ENCODE measurements at regions not wholly inside any gene's neighbourhood (a gene's known extent, or its start where the extent isn't known, plus 50 kb on each side); places are given as distances from the start of the nearest gene placed in this dataset.
A peak's percentile ranks its signal among the peaks of the same experiment; 100 is the strongest.

DNA sequence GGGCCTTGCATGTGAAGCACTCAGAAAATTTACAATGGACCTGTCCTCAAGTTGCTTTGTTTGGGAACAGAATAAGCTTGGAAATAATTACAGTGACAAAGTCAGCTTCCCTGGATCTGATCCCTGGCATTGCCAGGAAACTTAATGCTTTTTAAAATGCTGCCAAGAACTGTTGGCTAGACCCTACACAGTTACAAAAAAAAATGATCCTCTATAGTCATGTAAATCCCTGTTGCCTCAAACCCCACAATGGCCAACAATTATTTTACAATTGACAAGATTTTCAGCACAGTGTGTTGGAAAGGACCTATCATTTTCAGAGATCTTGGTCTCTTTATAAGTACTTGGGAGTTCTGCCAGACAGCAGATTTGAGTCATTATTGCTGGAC is 470.4 kb upstream of the ACVR2A start:
- Histone ChIP-seq H3K4me2 (ENCODE audit: low read length) (no peak overlapping the region), H3K4me3 (ENCODE audit: low read length) (no peak overlapping the region), H3K27me3 (ENCODE audit: control insufficient read depth, insufficient read depth, low read length) (no peaks in the 10 kb centered on the region), H3K9ac (ENCODE audit: low read depth, low read length) (no peak overlapping the region), H3K9me3 (replicated peaks; ENCODE audit: low read length) (no peaks in the 10 kb centered on the region), H3K36me3 (ENCODE audit: insufficient read depth, low read length) (no peaks in the 10 kb centered on the region), H3K4me1 (ENCODE audit: control insufficient read depth, insufficient read depth, low read length) (no peaks in the 10 kb centered on the region)

DNA sequence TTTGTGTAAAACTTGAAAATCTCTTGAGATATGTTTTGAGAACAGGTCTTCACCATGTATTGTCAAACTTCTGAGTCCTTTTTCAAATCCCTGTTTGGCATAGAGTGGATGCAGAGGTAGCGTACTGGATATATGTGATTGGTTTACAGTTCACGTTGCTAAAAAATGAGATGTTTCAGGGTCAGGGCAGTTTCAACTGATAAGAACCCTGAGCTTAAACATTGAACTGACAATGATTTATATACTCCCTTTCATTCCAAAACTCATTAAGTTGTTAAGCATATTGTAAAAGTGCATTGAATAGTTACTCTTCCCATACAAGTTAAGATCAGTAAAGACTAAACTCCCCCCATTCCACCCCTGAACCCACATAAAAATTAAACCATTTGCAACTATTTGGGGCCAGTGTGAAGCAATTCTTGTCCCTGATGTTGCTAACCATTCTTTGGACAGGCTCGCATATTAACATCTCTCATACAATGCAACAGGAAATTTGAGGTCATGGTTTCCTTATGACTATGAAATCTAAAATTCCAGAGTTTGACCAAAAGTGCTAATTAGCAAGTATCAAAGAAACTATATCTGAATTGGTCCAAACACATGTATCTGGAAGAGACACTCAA is 470.9 kb upstream of the ACVR2A start:
- Histone ChIP-seq H3K4me3 (ENCODE audit: low read length) (no peak overlapping the region), H3K9ac (ENCODE audit: low read depth, low read length) (no peak overlapping the region), H3K4me1 (ENCODE audit: control insufficient read depth, insufficient read depth, low read length) (no peaks in the 10 kb centered on the region), H3K27me3 (ENCODE audit: control insufficient read depth, insufficient read depth, low read length) (no peaks in the 10 kb centered on the region), H3K36me3 (ENCODE audit: insufficient read depth, low read length) (no peaks in the 10 kb centered on the region), H3K4me2 (ENCODE audit: low read length) (no peak overlapping the region), H3K9me3 (replicated peaks; ENCODE audit: low read length) (no peaks in the 10 kb centered on the region)

DNA sequence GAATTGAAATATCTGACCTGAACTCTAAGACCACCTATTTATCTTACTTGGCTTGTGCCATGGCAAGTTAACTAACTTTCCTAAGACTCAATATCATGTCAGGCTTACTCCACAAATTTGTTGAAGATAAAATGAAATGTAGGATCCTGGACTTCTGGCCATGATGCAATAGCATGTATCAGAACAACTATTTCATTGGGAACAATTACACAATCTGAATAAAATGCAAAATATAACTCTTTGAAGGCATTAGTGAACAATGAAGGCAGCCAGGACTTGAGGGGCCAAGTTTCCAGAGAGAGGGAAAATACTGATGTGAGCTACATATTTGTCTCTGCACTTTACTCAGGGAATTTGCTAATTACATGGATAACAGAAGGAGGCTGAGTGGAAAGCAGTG is 476.5 kb upstream of the ACVR2A start:
- Histone ChIP-seq H3K9ac (ENCODE audit: low read depth, low read length) (no peak overlapping the region), H3K9me3 (replicated peaks; ENCODE audit: low read length) (no peaks in the 10 kb centered on the region)

DNA sequence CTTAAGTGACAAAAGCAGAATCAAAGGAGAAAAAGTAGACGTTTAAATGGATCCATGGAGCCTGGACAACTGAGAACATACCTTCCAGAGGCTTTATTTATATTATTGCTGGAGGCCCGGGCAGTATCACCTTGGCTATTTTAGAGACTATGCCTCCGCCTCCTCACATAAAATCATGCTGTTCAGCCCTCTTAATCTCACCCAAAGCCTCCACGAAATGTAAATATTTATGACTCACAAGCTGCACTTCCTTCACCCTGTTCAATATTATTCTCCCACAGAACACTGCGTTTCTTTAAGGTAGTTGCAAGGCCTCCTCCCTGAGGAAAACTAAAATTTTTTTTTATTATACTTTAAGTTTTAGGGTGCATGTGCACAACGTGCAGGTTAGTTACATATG is 478.6 kb upstream of the ACVR2A start:
- Histone ChIP-seq H3K9me3 (replicated peaks; ENCODE audit: low read length) (no peaks in the 10 kb centered on the region), H3K4me1 (ENCODE audit: control insufficient read depth, insufficient read depth, low read length) (peaks cover 11% of the 10 kb centered on the region), H3K9ac (ENCODE audit: low read depth, low read length) (no peak overlapping the region), H3K36me3 (ENCODE audit: insufficient read depth, low read length) (no peaks in the 10 kb centered on the region), H3K4me2 (ENCODE audit: low read length) (no peak overlapping the region), H3K4me3 (ENCODE audit: low read length) (no peak overlapping the region), H3K27me3 (ENCODE audit: control insufficient read depth, insufficient read depth, low read length) (no peaks in the 10 kb centered on the region)

More for the DNA sequence above, 476.5 kb upstream of the ACVR2A start:
- no peak overlapping the region for H3K4me2 ChIP-seq (ENCODE audit: low read length)
- H3K27me3 ChIP-seq (ENCODE audit: control insufficient read depth, insufficient read depth, low read length), result no peaks in the 10 kb centered on the region
- H3K36me3 ChIP-seq (ENCODE audit: insufficient read depth, low read length), result no peaks in the 10 kb centered on the region
- H3K4me1 ChIP-seq (ENCODE audit: control insufficient read depth, insufficient read depth, low read length), result peaks cover 11% of the 10 kb centered on the region
- H3K4me3 ChIP-seq (ENCODE audit: low read length), result no peak overlapping the region

DNA sequence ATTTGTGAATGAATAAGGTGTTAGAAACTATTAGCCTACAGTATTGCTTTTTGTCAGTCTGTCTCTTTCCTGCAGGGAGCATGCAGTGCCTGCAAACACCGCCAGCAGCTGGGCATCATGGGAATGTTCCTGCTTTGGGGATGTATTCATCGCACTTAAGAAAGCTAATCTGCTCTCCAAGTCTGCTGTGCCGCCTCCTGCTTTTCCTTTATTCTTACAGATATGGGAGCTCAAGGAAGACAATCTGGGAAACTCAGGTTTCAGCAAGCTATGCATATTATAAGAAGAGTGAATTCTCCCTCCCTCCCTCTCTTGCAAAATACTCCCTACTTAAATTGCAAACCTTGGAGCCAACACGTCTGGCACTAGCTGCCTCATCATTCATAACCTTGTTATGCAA is 479.2 kb upstream of the ACVR2A start:
- no peak overlapping the region for H3K4me2 ChIP-seq (ENCODE audit: low read length)
- no peaks in the 10 kb centered on the region for H3K27me3 ChIP-seq (ENCODE audit: control insufficient read depth, insufficient read depth, low read length)
- peaks cover 11% of the 10 kb centered on the region for H3K4me1 ChIP-seq (ENCODE audit: control insufficient read depth, insufficient read depth, low read length)
- H3K9me3 ChIP-seq (replicated peaks; ENCODE audit: low read length), result no peaks in the 10 kb centered on the region
- no peak overlapping the region for H3K9ac ChIP-seq (ENCODE audit: low read depth, low read length)
- H3K36me3 ChIP-seq (ENCODE audit: insufficient read depth, low read length), result no peaks in the 10 kb centered on the region
- no peak overlapping the region for H3K4me3 ChIP-seq (ENCODE audit: low read length)

DNA sequence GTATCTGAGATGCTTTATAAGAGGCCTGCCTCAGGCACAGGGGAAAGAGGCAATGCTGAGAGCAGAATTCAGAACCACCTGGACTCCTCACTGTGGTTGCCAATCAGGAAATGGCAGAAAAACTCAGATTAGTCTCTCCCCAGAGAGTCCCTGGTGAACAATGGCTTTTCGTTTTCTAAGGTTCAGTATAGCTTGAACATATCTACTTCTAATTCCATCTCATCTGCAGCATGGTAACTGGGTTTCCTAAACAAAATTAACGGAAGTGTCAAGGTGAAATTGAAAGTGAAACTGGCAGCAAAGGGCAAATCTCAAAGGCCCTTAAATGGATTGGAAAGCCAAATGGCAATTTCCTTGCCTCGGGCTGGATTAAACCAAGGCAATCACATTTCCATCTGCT is 480.2 kb upstream of the ACVR2A start:
- Histone ChIP-seq H3K27me3 (ENCODE audit: control insufficient read depth, insufficient read depth, low read length) (no peaks in the 10 kb centered on the region), H3K9ac (ENCODE audit: low read depth, low read length) (peak overlapping the region; percentile 6), H3K36me3 (ENCODE audit: insufficient read depth, low read length) (no peaks in the 10 kb centered on the region), H3K4me1 (ENCODE audit: control insufficient read depth, insufficient read depth, low read length) (peaks cover 11% of the 10 kb centered on the region), H3K9me3 (replicated peaks; ENCODE audit: low read length) (no peaks in the 10 kb centered on the region), H3K4me3 (ENCODE audit: low read length) (peak overlapping the region; percentile 36), H3K4me2 (ENCODE audit: low read length) (peak overlapping the region; percentile 62)

DNA sequence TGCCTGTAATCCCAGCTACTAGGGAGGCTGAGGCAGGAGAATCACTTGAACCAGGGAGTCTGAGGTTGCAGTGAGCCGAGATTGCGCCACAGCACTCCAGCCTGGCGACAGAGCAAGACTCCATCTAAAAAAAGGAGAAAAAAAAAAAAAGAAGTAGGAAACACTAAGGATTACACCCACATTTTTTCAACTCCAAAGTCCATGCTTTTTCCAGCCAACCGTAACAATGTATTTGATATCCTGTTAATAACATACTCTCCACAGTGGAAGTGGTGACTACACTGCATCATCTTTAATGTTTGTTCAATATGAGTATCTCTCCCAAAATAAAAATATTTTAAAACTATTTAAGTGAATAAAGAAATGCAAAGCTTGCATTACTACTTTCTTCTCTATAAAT is 481.6 kb upstream of the ACVR2A start:
- H3K9ac ChIP-seq (ENCODE audit: low read depth, low read length), result no peak overlapping the region
- H3K36me3 ChIP-seq (ENCODE audit: insufficient read depth, low read length), result no peaks in the 10 kb centered on the region
- H3K4me2 ChIP-seq (ENCODE audit: low read length), result no peak overlapping the region
- H3K4me1 ChIP-seq (ENCODE audit: control insufficient read depth, insufficient read depth, low read length), result peaks cover 11% of the 10 kb centered on the region
- no peaks in the 10 kb centered on the region for H3K9me3 ChIP-seq (replicated peaks; ENCODE audit: low read length)
- H3K4me3 ChIP-seq (ENCODE audit: low read length), result no peak overlapping the region
- no peaks in the 10 kb centered on the region for H3K27me3 ChIP-seq (ENCODE audit: control insufficient read depth, insufficient read depth, low read length)

DNA sequence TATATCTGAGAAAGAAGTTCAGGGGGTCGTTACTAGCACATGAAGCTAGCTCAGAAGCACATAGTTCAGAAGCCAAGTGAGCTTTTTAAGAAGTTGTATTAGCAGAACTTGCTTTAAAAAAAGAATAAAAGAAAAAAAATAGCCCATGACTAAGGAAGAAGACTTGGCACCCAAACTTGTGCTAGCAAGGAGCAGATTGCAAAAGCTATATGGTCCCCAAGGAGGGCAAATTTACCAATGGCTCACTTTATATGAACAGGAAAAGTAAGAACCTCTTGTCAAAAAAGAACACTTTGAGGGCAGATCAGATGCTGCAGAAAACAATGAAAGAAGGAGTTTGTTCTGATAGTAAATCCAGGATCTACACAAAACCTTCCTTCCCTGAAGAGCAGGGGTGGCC is 486.5 kb upstream of the ACVR2A start:
- H3K9ac ChIP-seq (ENCODE audit: low read depth, low read length), result no peak overlapping the region
- no peak overlapping the region for H3K4me2 ChIP-seq (ENCODE audit: low read length)
- H3K4me3 ChIP-seq (ENCODE audit: low read length), result no peak overlapping the region
- no peaks in the 10 kb centered on the region for H3K4me1 ChIP-seq (ENCODE audit: control insufficient read depth, insufficient read depth, low read length)
- no peaks in the 10 kb centered on the region for H3K9me3 ChIP-seq (replicated peaks; ENCODE audit: low read length)
- H3K36me3 ChIP-seq (ENCODE audit: insufficient read depth, low read length), result no peaks in the 10 kb centered on the region
- H3K27me3 ChIP-seq (ENCODE audit: control insufficient read depth, insufficient read depth, low read length), result no peaks in the 10 kb centered on the region

DNA sequence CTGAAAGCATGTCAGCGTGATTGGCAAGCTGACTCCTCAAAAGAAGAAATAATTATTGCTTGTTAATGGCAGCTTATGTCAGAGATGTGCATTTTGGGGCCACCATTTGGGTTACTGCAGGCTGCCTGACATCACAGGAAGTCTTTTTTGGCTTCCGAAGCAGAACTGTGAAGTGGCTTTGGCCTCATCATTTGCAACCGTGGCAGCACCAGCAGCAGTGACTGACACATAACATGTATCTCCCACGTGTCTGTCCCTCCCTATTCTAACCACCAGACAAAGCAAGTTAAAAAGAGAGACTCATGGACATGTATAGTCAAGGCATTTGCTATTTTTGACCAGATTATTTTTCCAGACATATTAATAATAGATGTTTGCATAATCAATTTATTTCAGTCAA is 488.7 kb upstream of the ACVR2A start:
- no peak overlapping the region for H3K4me2 ChIP-seq (ENCODE audit: low read length)
- no peaks in the 10 kb centered on the region for H3K27me3 ChIP-seq (ENCODE audit: control insufficient read depth, insufficient read depth, low read length)
- no peaks in the 10 kb centered on the region for H3K4me1 ChIP-seq (ENCODE audit: control insufficient read depth, insufficient read depth, low read length)
- no peak overlapping the region for H3K4me3 ChIP-seq (ENCODE audit: low read length)
- no peak overlapping the region for H3K9ac ChIP-seq (ENCODE audit: low read depth, low read length)
- H3K36me3 ChIP-seq (ENCODE audit: insufficient read depth, low read length), result no peaks in the 10 kb centered on the region
- no peaks in the 10 kb centered on the region for H3K9me3 ChIP-seq (replicated peaks; ENCODE audit: low read length)

DNA sequence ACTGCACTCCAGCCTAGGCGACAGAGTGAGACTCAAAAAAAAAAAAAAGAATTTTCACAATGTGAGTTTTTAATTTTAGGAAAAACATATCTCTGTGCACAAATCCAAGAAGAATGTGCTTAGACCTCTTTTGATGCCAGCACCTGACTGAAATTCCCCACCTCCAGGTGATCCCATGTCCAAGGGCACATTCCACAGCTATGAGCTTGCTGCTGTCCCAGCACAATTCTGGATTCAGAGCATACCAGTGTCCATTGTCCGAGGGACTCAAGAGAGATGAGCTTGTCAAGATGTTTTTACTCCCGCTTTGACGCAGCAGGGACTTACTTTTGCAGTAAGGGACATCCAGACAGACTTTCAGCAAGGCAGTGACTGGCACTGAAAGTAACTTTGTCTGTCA is 489.1 kb upstream of the ACVR2A start:
- Histone ChIP-seq H3K27me3 (ENCODE audit: control insufficient read depth, insufficient read depth, low read length) (no peaks in the 10 kb centered on the region), H3K4me3 (ENCODE audit: low read length) (no peak overlapping the region), H3K9me3 (replicated peaks; ENCODE audit: low read length) (no peaks in the 10 kb centered on the region), H3K9ac (ENCODE audit: low read depth, low read length) (no peak overlapping the region), H3K4me2 (ENCODE audit: low read length) (no peak overlapping the region), H3K36me3 (ENCODE audit: insufficient read depth, low read length) (no peaks in the 10 kb centered on the region), H3K4me1 (ENCODE audit: control insufficient read depth, insufficient read depth, low read length) (no peaks in the 10 kb centered on the region)

DNA sequence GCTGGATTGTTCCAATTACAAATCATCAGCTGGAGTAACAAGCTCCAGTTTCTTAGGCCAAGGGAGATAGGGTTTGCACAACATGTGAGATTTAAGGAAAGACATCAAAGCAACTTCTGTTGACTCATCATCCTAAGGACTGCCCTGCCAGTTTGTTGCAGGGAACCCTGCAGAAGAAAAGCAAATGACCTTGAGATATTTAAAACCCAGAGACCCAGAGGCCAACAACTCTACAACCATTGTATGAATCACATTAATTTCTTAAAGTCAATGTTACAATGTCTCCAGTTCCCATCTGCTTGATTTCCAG is 491.8 kb upstream of the ACVR2A start:
- Histone ChIP-seq H3K27me3 (ENCODE audit: control insufficient read depth, insufficient read depth, low read length) (no peaks in the 10 kb centered on the region), H3K9me3 (replicated peaks; ENCODE audit: low read length) (no peaks in the 10 kb centered on the region), H3K4me3 (ENCODE audit: low read length) (no peak overlapping the region), H3K9ac (ENCODE audit: low read depth, low read length) (no peak overlapping the region), H3K36me3 (ENCODE audit: insufficient read depth, low read length) (no peaks in the 10 kb centered on the region), H3K4me1 (ENCODE audit: control insufficient read depth, insufficient read depth, low read length) (no peaks in the 10 kb centered on the region), H3K4me2 (ENCODE audit: low read length) (no peak overlapping the region)

DNA sequence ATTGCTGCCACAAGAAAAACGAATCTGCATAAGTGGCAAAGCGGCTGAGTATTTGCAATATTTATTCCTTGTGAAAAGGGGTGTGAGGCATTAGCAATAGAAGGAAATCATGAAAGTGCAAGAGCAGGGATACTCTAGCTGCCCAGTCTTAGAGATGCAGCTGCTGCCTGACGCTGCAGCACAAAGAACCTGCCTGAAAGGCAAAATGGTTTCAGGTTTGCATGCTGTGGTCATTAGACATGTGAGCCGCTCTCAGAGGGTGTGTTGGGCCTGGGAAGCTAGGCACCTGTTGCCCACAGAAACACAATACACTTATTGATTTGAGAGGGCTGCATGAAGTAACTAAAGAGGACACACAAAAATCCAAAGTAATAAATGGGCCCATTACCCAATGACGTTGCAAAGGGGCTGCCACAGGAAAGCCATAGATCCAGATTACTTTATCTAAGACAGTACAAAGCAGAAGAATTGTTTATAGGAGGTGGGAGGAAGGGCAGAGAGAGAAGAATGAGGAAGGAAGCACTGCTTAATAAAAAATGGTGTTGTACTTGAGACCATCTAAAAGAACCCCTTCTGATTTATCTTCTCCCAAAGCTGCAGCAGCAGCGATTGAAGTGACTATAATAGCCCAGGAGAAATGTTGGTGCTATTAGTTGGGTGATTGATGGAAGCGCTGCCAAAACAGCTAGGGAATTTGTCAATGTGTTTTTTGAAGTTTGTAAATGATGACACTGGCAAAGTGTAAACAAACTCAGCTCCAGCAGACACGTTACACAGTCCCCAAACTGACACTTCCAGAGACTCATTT is 492.4 kb upstream of the ACVR2A start:
- Histone ChIP-seq H3K36me3 (ENCODE audit: insufficient read depth, low read length) (no peaks in the 10 kb centered on the region), H3K4me3 (ENCODE audit: low read length) (no peak overlapping the region), H3K9me3 (replicated peaks; ENCODE audit: low read length) (no peaks in the 10 kb centered on the region), H3K27me3 (ENCODE audit: control insufficient read depth, insufficient read depth, low read length) (no peaks in the 10 kb centered on the region), H3K4me1 (ENCODE audit: control insufficient read depth, insufficient read depth, low read length) (no peaks in the 10 kb centered on the region), H3K4me2 (ENCODE audit: low read length) (no peak overlapping the region), H3K9ac (ENCODE audit: low read depth, low read length) (no peak overlapping the region)

Data from skeletal muscle satellite cell (primary cell).